GM12891 (cell line): ENCODE measurements at regions not wholly inside any gene's neighbourhood (a gene's known extent, or its start where the extent isn't known, plus 50 kb on each side); places are given as distances from the start of the nearest gene placed in this dataset.

Experiments
- POLR2AphosphoS5 ChIP-seq: IDR thresholded peaks from 2 replicates; pipeline ENCODE4 v1.6.1; 2011; ENCODE audit warnings: low read depth, low read length, control low read depth
- TAF1 ChIP-seq: IDR thresholded peaks from 2 replicates; pipeline ENCODE4 v1.6.1; 2011; ENCODE audit warnings: low read depth, low read length, control low read depth

DNA sequence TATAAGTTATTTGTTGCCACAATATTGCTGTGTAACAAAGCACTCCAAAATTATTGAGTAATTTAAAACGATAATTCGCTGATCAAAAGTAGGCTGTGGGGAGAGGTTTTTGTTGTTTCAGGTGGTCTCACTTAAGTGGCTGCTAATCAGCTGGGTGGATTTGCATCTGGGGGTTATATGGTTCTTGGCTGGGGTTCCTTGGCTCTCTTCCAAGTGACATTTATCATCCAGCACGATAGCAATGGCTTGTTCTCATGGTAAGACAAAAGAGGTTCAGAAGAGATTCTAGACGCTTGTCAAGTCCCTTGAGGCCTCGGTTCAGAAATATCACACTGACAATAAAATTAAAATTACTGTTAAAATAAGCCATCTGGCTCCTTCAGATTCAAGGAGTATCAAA, 1648.8 kb downstream of the GRIK2 start:
- TF ChIP-seq POLR2AphosphoS5, result no peak
- no peak for TF ChIP-seq TAF1
